GM12878 (cell line): ENCODE measurements at regions not wholly inside any gene's neighbourhood (a gene's known extent, or its start where the extent isn't known, plus 50 kb on each side); places are given as distances from the start of the nearest gene placed in this dataset.

Experiments
- CEBPB ChIP-seq, 2 experiments: fragments of 150-350 bp in 1 of 2; IDR thresholded peaks; 2 replicates each; pipeline ENCODE4 v1.6.1; 2012 to 2014; ENCODE audit warnings: low read depth in 2 of 2, low read length in 2 of 2, borderline replicate concordance in 1 of 2, inconsistent platforms in 1 of 2
- TF ChIP-seq, protein P1 (sequence below): IDR thresholded peaks from 2 replicates; pipeline ENCODE4 v1.6.1; 2012; ENCODE audit warnings: low read depth, low read length, improper control_type of control experiment

DNA sequence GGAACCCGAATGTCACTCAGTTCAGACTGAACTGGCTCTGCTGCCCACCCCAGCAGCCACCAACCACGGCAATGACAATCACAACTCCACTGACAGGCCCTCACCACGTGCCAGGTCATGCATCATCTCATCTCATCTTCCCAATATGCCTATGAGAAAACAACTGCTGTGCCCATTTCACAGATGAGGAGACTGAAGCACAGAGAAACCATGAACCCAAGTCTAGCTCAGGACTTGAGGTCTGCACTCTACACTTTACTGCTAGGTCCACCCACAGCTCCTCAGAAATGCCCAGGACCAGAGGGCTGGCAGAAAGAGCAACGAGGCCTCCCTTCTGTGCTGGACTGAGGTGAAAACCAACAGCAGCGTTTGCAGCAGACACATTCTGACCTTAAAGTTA lies 99.2 kb upstream of the LINGO1 start:
- TF ChIP-seq, protein P1, sequence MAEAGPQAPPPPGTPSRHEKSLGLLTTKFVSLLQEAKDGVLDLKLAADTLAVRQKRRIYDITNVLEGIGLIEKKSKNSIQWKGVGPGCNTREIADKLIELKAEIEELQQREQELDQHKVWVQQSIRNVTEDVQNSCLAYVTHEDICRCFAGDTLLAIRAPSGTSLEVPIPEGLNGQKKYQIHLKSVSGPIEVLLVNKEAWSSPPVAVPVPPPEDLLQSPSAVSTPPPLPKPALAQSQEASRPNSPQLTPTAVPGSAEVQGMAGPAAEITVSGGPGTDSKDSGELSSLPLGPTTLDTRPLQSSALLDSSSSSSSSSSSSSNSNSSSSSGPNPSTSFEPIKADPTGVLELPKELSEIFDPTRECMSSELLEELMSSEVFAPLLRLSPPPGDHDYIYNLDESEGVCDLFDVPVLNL: no peak
- TF ChIP-seq CEBPB (IDR thresholded peaks at IDR 0.05; ENCODE audit: borderline replicate concordance in 1 of 2, low read depth in 2 of 2, low read length in 2 of 2): no peak
